H9 (cell line): ENCODE measurements at regions not wholly inside any gene's neighbourhood (a gene's known extent, or its start where the extent isn't known, plus 50 kb on each side); places are given as distances from the start of the nearest gene placed in this dataset.

ENCODE experiments used
- DNase-seq: peaks from one replicate; pipeline ENCODE4 v3.0.0-alpha.2; 2017
- H2AFZ ChIP-seq: one replicate; pipeline ENCODE4 v1.6.1; 2013; ENCODE audit warnings: mild to moderate bottlenecking, low read length, control low read depth, moderate library complexity
- H2AK5ac ChIP-seq: 2 replicates; pipeline ENCODE4 v1.6.1; 2013; ENCODE audit warnings: low read length, control low read depth, mixed read lengths; ENCODE audit not compliant: insufficient read length
- H2BK120ac ChIP-seq: one replicate; pipeline ENCODE4 v1.6.1; 2013; ENCODE audit warnings: low read depth, mild to moderate bottlenecking, low read length, control low read depth, inconsistent platforms; ENCODE audit not compliant: poor library complexity, severe bottlenecking
- H2BK12ac ChIP-seq: 2 replicates; pipeline ENCODE4 v1.6.1; 2013; ENCODE audit warnings: low read length, control low read depth, mixed read lengths, low read depth; ENCODE audit not compliant: insufficient read length
- H2BK15ac ChIP-seq: 2 replicates; pipeline ENCODE4 v1.6.1; 2013; ENCODE audit warnings: low read depth, low read length, control low read depth
- H2BK20ac ChIP-seq: one replicate; pipeline ENCODE4 v1.6.1; 2013; ENCODE audit warnings: low read depth, mild to moderate bottlenecking, low read length, control low read depth, inconsistent platforms; ENCODE audit not compliant: poor library complexity, severe bottlenecking
- H2BK5ac ChIP-seq: 2 replicates; pipeline ENCODE4 v1.6.1; 2013; ENCODE audit warnings: low read length, control low read depth, mixed read lengths; ENCODE audit not compliant: insufficient read length
- H3K14ac ChIP-seq: 2 replicates; pipeline ENCODE4 v1.6.1; 2013; ENCODE audit warnings: low read length, control low read depth; ENCODE audit not compliant: insufficient read depth
- H3K18ac ChIP-seq: 2 replicates; pipeline ENCODE4 v1.6.1; 2013; ENCODE audit warnings: low read depth, mild to moderate bottlenecking, mixed read lengths, low read length, control low read depth; ENCODE audit not compliant: insufficient read length
- H3K23ac ChIP-seq: 2 replicates; pipeline ENCODE4 v1.6.1; 2013; ENCODE audit warnings: low read length, control low read depth, mixed read lengths, low read depth; ENCODE audit not compliant: insufficient read length
- H3K23me2 ChIP-seq: 2 replicates; pipeline ENCODE4 v1.6.1; 2013; ENCODE audit warnings: low read depth, mild to moderate bottlenecking, mixed read lengths, low read length, control low read depth; ENCODE audit not compliant: insufficient read length, poor library complexity, severe bottlenecking
- H3K27ac ChIP-seq: 2 replicates; pipeline ENCODE4 v1.5.1; 2013; ENCODE audit warnings: low read length, control low read depth, mixed read lengths, low read depth; ENCODE audit not compliant: insufficient read length
- H3K27me3 ChIP-seq: 2 replicates; pipeline ENCODE4 v1.6.1; 2013; ENCODE audit warnings: low read length, control low read depth, inconsistent platforms; ENCODE audit not compliant: insufficient read depth
- H3K4ac ChIP-seq: 2 replicates; pipeline ENCODE4 v1.6.1; 2013; ENCODE audit warnings: low read depth, mild to moderate bottlenecking, control low read depth, inconsistent platforms, low read length, moderate library complexity
- H3K4me1 ChIP-seq: 2 replicates; pipeline ENCODE4 v1.6.1; 2013; ENCODE audit warnings: low read length, control low read depth, inconsistent platforms; ENCODE audit not compliant: insufficient read depth
- H3K4me2 ChIP-seq: 2 replicates; pipeline ENCODE4 v1.6.1; 2013; ENCODE audit warnings: low read length, control low read depth, mixed read lengths; ENCODE audit not compliant: insufficient read length, insufficient read depth
- H3K56ac ChIP-seq: 2 replicates; pipeline ENCODE4 v1.6.1; 2013; ENCODE audit warnings: low read depth, mild to moderate bottlenecking, mixed read lengths, low read length, control low read depth; ENCODE audit not compliant: insufficient read length
- H3K79me1 ChIP-seq: 2 replicates; pipeline ENCODE4 v1.6.1; 2013; ENCODE audit warnings: low read depth, mild to moderate bottlenecking, moderate library complexity, low read length, control low read depth, inconsistent platforms; ENCODE audit not compliant: insufficient read depth, poor library complexity, severe bottlenecking
- H3K79me2 ChIP-seq: 2 replicates; pipeline ENCODE4 v1.6.1; 2013; ENCODE audit warnings: low read length, control low read depth, inconsistent platforms; ENCODE audit not compliant: insufficient read depth
- H3K9ac ChIP-seq: 2 replicates; pipeline ENCODE4 v1.6.1; 2013; ENCODE audit warnings: low read length, control low read depth, mixed read lengths; ENCODE audit not compliant: insufficient read length; ENCODE audit errors: extremely low read depth
- H3K9me3 ChIP-seq: one replicate; pipeline ENCODE4 v1.6.1; 2013; ENCODE audit warnings: low read depth, low read length, inconsistent platforms; ENCODE audit not compliant: control insufficient read depth
- H3T11ph ChIP-seq: one replicate; pipeline ENCODE4 v1.6.1; 2013; ENCODE audit warnings: mild to moderate bottlenecking, low read length, control low read depth, inconsistent platforms
- H4K20me1 ChIP-seq: one replicate; pipeline ENCODE4 v1.6.1; 2013; ENCODE audit not compliant: control insufficient read depth, insufficient read length, insufficient read depth
- H4K5ac ChIP-seq: 2 replicates; pipeline ENCODE4 v1.6.1; 2013; ENCODE audit warnings: low read depth, mild to moderate bottlenecking, mixed read lengths, low read length, control low read depth; ENCODE audit not compliant: insufficient read length
- H4K8ac ChIP-seq: replicated peaks from 2 replicates; pipeline ENCODE4 v1.6.1; 2013; ENCODE audit warnings: low read length, control low read depth, mixed read lengths, low read depth; ENCODE audit not compliant: insufficient read length
- H4K91ac ChIP-seq: 2 replicates; pipeline ENCODE4 v1.6.1; 2013; ENCODE audit warnings: low read depth, mild to moderate bottlenecking, moderate library complexity, mixed read lengths, low read length, control low read depth; ENCODE audit not compliant: insufficient read length
- H3K27ac Mint-ChIP-seq, 3 experiments: 2 replicates in 2 of 3; 3 replicates in 1 of 3; pipeline ENCODE4 v1.8.0; 2020 to 2021; ENCODE audit warnings: mixed read lengths in 3 of 3, mild to moderate bottlenecking in 1 of 3, moderate library complexity in 1 of 3
- H3K27me3 Mint-ChIP-seq: 2 replicates; pipeline ENCODE4 v1.8.0; 2021; ENCODE audit warnings: low read depth, mild to moderate bottlenecking, moderate library complexity, mixed read lengths
- H3K36me3 Mint-ChIP-seq, 3 experiments: 2 replicates in 2 of 3; 3 replicates in 1 of 3; pipeline ENCODE4 v1.8.0; 2020 to 2021; ENCODE audit warnings: low read depth in 3 of 3, mixed read lengths in 3 of 3; ENCODE audit not compliant: insufficient read depth in 1 of 3
- H3K4me1 Mint-ChIP-seq, 2 experiments: 2 replicates each; pipeline ENCODE4 v1.8.0; 2020; ENCODE audit warnings: mixed read lengths in 2 of 2
- H3K4me3 Mint-ChIP-seq, 2 experiments: 2 replicates in 1 of 2; 3 replicates in 1 of 2; pipeline ENCODE4 v1.8.0; 2020 to 2021; ENCODE audit warnings: mild to moderate bottlenecking in 2 of 2, mixed read lengths in 2 of 2, moderate library complexity in 1 of 2
- H3K9me3 Mint-ChIP-seq, 2 experiments: 2 replicates in 1 of 2; 3 replicates in 1 of 2; pipeline ENCODE4 v1.8.0; 2020; ENCODE audit warnings: mild to moderate bottlenecking in 2 of 2, mixed read lengths in 2 of 2, moderate library complexity in 1 of 2
- CTCF ChIP-seq: fragments of 200-600 bp; sonication (generic); conservative IDR thresholded peaks from 3 replicates; pipeline ENCODE4 v1.8.0; 2021; ENCODE audit warnings: antibody characterized with exemption, mild to moderate bottlenecking
- WGBS: extraction: QIAGEN DNeasy Blood & Tissue Kit; methylation state at CpG from one replicate; pipeline ENCODE4 v1.1.7; 2013; ENCODE audit warnings: missing lambda C conversion rate, low lambda C conversion rate, mixed read lengths; ENCODE audit not compliant: insufficient read length; ENCODE audit errors: extremely low coverage; 5-methylcytosine and 5-hydroxymethylcytosine counted together

GRCh38 chr3:76965122-76965725 is 74.7 kb upstream of the ROBO2 start:
- H3K9ac ChIP-seq = no peak overlapping the region

More at GRCh38 chr3:76965122-76965725, 74.7 kb upstream of the ROBO2 start:
- H3K27me3 Mint-ChIP-seq = no peaks in the 10 kb centered on the region
- H4K20me1 ChIP-seq = no peaks in the 10 kb centered on the region
- no CpG with 5 or more reads among the region's 4 CpGs for WGBS
- H3K79me1 ChIP-seq = no peaks in the 10 kb centered on the region
- no peak for DNase-seq
- H3K36me3 Mint-ChIP-seq = no peaks in the 10 kb centered on the region
- H2BK120ac ChIP-seq = no peak overlapping the region
- H3K23me2 ChIP-seq = no peaks in the 10 kb centered on the region
- H2AFZ ChIP-seq = no peak overlapping the region
- H3K4me1 Mint-ChIP-seq = peaks cover 2 to 8% of the 10 kb centered on the region in 2 experiments; a peak in 3 of 4 replicates
- no peak for TF ChIP-seq CTCF
- no peak overlapping the region for H4K5ac ChIP-seq
- H2BK12ac ChIP-seq = no peak overlapping the region
- H3T11ph ChIP-seq = no peak overlapping the region
- H3K27ac ChIP-seq = no peak overlapping the region
- H3K27me3 ChIP-seq = no peaks in the 10 kb centered on the region
- H2BK20ac ChIP-seq = no peak overlapping the region
- no peaks in the 10 kb centered on the region for H3K79me2 ChIP-seq
- H3K56ac ChIP-seq = no peak overlapping the region
- no peaks in the 10 kb centered on the region for H3K9me3 ChIP-seq
- H3K23ac ChIP-seq = no peak overlapping the region
- H3K4ac ChIP-seq = no peak overlapping the region
- H3K4me2 ChIP-seq = no peak overlapping the region
- no peak overlapping the region for H3K14ac ChIP-seq
- no peak overlapping the region for H2BK15ac ChIP-seq
- H3K27ac Mint-ChIP-seq = no peak overlapping the region
- no peaks in the 10 kb centered on the region for H3K9me3 Mint-ChIP-seq
- H3K4me3 Mint-ChIP-seq = no peak overlapping the region
- no peak overlapping the region for H2BK5ac ChIP-seq
- H2AK5ac ChIP-seq = no peak overlapping the region
- no peak overlapping the region for H4K8ac ChIP-seq
- no peak overlapping the region for H3K18ac ChIP-seq
- H4K91ac ChIP-seq = no peak overlapping the region
- no peaks in the 10 kb centered on the region for H3K4me1 ChIP-seq
